NCI-H2171 treated with DMSO at 0.1 percent for 48 hours (cell line): ENCODE measurements at regions not wholly inside any gene's neighbourhood (a gene's known extent, or its start where the extent isn't known, plus 50 kb on each side); places are given as distances from the start of the nearest gene placed in this dataset.

Experiments
- DNase-seq: peaks from one replicate; lab custom pipeline; 2025; lab: John Stamatoyannopoulos, UW

- no peak for DNase-seq
Observed at GRCh38 chr22:49324527-49325491, 502.9 kb downstream of the BRD1 start.

GRCh38 chr22:49323751-49324415 lies 503.8 kb downstream of the BRD1 start:
- DNase-seq = no peak

GRCh38 chr22:49322861-49323622 lies 504.6 kb downstream of the BRD1 start:
- no peak for DNase-seq

- DNase-seq = no peak
Observed at GRCh38 chr22:49322231-49322630, 505.4 kb downstream of the BRD1 start.

- DNase-seq = no peak
Observed at GRCh38 chr22:49321477-49322055, 506.1 kb downstream of the BRD1 start.

GRCh38 chr22:49320714-49321476 lies 506.8 kb downstream of the BRD1 start:
- DNase-seq = no peak

- no peak for DNase-seq
Observed at GRCh38 chr22:49317369-49317768, 510.3 kb downstream of the BRD1 start.

- DNase-seq = no peak
Observed at GRCh38 chr22:49312601-49313000, 515.1 kb downstream of the BRD1 start.

- DNase-seq = no peak
Observed at GRCh38 chr22:49310354-49310753, 517.3 kb downstream of the BRD1 start.

- no peak for DNase-seq
Observed at GRCh38 chr22:49308300-49308699, 519.4 kb downstream of the BRD1 start.

GRCh38 chr22:49307870-49308269 lies 519.8 kb downstream of the BRD1 start:
- no peak for DNase-seq

- no peak for DNase-seq
Observed at GRCh38 chr22:49307481-49307830, 520.2 kb downstream of the BRD1 start.

GRCh38 chr22:49306632-49307480 lies 520.8 kb downstream of the BRD1 start:
- no peak for DNase-seq

GRCh38 chr22:49305966-49306631 lies 521.6 kb downstream of the BRD1 start:
- no peak for DNase-seq

GRCh38 chr22:49305214-49305965 lies 522.3 kb downstream of the BRD1 start:
- peak; percentile 33 for DNase-seq

GRCh38 chr22:49303781-49304461 lies 523.8 kb downstream of the BRD1 start:
- no peak for DNase-seq

GRCh38 chr22:49303061-49303735 lies 524.5 kb downstream of the BRD1 start:
- no peak for DNase-seq

- DNase-seq = no peak
Observed at GRCh38 chr22:49302530-49302929, 525.1 kb downstream of the BRD1 start.
